Nucleus accumbens (tissue), 56 donors: ENCODE measurements at regions not wholly inside any gene's neighbourhood (a gene's known extent, or its start where the extent isn't known, plus 50 kb on each side); places are given as distances from the start of the nearest gene placed in this dataset.

Experiments used
- DNase-seq, 56 donors: peaks; one replicate each; lab custom pipeline; 2025; lab: John Stamatoyannopoulos, UW

DNA sequence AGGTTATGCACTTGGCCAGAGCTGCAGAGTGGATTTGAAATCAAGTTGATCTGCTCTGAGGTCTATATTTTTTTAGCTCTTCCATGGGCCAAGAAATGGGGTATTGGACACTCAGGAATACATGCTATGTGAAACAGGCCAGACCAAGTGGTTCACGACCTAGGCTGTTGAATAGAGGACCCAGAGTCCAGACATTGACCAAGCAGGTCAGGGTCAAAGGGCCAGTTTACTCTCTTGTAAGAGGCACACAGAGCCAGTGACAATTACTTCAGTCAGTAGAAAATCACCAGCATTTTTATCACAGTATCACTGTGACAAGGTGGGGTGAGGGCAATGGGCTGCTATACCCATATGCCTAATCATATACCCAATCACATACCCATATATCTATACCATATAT, 320.6 kb upstream of the RORA start:
- DNase-seq = no peak

DNA sequence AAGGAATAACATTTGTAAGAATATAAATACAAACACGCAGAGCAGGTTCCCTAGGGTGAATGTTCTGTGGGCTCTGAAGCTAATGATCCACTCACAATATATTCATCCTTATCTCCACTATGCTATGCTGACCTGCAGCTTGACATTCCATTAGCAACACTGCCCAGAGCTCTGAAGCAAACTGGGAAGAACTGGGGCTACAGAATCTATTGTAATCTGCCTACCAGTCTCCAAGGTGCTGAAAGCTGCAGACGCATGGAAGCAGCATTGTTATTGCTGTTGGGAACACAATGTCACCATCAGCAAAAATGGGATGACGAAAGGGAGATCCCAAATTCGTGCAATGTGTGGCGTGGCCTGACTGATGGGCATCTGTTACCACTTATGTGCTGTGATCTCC, 316.7 kb upstream of the RORA start:
- DNase-seq = no peak

DNA sequence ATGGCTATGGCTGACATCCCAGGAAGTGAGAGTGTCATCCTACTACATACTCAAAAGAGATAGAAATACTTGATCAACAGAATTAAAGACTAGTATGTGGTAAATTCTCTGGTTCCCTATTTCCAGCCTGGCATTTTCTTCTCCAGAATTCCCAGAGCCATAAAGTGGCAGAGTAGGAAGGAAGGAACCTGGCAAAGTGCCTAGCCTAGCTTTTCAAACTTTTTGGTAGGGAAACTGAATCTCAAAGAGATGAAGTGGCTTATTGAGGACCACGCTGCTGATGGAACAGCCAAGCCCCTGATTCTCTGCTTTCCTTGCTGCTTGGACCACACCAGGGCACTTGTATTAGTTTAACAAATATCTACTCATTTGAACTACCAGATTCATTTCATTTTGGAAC, 312.4 kb upstream of the RORA start:
- DNase-seq = peak in 7 of 56 donors; percentile 4 to 49 (median 8)

DNA sequence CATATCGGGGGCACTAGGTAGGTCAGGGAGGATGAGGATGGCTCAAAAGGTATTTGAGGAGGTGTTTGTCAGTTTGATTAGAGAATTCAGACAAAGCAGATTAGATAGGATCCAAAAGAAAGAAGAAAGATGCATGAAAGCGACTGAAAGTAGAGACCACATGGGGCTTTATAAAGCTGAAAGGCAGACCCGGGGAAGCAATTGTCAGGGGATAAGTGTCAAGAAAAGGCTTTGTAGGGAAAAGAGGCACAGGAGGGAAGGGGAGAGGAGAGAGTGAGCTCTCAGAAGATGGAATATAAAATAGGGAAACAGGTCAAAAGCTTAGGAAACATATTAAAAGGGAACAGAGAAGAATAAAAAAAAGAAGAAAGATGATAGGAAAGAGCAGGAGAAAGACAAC, 308.2 kb upstream of the RORA start:
- no peak for DNase-seq

DNA sequence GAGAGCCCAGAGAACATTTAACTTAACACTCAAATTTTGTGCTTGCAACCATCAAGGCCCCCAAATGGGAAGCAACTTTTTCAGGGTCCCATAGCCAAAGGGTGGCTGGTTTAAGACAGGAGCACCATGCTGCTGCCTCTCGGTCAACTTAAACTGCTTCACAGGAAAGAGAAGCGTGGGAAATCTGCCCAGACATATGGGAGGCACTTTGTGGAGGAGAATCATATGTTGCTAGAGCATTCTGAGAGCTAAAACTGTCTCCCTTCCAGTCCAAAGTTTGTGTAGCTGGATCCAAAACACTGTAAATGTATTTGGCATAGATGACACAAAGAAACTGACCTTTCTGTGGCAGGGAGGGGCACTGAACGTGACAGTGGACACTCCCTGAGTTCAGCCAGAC, 305.9 kb upstream of the RORA start:
- no peak for DNase-seq

DNA sequence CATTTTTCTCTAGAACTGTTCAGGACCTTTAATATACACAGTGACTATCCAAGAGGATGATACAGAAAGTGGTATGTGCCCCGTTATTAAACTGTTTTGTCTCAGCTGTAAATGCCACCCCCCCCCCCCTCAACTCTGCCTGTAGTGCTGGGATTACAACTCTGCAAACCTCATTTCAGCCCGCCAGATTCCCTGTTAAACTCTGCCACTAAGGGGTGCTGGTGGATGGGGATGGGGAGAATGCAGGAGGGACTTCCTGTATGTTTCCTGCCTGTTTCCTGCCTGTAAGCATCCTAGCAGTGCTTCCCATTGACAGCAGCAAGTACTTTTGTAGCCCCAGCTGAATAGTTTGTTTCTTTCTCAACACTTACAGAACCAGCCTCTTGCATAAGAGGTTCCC, 301.7 kb upstream of the RORA start:
- no peak for DNase-seq

DNA sequence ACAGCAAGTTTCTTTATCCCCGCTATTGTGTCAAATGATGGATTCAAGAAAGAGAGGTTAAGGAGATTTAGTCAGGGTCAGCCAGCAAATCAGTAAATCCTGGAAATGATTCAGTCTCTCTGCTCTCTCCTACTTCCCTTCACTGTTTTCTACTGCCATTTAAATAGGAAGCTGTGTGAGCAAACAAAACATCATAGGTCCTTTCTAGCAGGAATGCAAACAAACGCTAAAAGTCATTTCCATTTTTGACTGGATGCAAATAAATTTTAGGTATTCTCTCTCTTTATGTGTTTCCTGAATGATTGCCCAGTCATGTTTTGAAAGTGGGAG, 299.4 kb upstream of the RORA start:
- no peak for DNase-seq

DNA sequence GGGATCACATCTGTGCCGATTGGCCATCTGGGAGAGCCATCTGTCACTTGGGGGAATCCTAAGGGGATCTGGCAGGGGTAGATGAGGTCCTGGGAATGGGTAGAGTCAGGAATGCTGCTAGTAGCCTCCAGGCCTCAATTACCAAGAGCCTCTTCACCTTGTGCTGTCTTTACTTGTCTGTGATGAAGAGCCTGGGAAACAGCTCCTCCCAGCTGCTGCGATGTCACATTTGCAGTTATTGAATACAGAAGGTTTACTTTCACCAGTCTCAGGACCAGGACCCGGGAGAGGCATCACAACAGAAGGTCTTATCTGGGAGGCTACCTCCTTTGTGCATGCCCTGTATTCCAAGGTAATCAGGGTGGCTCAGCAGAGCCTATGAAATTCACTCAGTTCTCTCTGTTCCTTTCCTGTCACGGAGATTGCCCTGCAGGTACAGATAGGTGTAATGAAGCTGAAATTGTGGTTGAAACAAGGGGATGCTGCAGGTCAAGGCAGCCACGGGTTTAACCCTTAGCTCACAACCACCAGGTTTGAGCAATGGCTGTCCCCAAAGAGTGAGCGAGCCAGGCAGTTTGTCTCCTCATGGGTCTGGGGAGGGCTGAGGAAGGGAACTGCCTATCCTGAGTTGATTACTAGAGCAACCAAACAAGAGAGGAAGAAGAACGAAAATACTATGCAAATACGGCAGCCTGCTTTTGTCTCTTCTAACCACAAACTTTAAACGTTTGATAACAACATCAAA, 298.9 kb upstream of the RORA start:
- DNase-seq = peak in 1 of 56 donors; percentile 2

DNA sequence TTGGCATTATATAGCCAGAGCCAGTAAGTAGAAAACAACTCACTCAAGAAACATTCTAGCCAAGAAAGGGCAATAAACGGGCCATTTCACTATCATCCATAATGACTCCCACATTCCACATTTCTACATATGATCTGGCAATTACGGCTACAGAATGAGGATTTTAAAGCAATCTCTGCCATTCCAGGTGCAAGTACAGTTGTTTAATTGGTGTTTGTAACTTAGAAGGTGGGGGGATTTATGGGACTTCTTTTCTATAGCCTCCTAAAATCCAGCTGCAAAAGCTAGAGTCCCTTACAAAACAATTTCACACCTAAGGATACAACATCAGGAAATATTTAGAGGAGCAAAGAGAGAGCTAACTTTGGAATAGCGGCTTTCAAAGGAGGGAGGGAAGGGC, 295.4 kb upstream of the RORA start:
- DNase-seq = no peak

DNA sequence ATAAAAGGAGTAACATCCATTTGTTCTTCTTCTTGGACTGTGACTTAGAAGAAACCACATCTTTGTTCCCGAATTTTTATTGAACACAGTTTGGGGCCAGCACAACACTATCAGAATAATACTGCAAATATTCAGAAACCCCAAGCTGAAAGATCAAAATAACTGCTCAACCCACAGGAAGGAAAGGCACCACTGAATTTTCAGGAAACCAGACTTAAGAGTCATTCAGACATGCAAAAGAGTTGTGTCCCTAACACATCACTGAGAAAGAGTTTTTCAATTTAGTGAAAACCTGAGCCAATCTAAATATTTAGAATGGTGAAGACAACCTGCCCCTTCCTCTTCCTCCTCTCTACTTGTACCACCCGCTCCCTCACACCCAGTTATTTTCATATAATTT, 295.0 kb upstream of the RORA start:
- no peak for DNase-seq

DNA sequence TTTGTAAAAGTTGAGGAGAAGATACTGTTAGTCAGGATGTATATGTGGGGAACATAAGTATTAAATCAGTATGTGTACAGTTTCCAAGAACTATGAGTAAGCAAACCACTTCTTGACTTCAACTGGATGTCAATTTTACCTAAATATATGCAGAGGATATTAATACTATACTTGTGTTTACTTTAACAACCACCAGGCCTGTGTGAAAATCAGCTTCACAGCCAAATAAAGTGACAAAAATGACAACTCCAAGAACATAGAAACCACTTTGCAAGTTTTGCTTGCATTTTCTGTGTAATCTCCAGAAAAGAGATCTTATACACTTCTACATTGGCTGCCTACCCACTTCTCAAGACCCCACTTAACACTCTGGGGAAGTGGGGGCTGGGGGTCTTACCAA, 293.3 kb upstream of the RORA start:
- DNase-seq = no peak

DNA sequence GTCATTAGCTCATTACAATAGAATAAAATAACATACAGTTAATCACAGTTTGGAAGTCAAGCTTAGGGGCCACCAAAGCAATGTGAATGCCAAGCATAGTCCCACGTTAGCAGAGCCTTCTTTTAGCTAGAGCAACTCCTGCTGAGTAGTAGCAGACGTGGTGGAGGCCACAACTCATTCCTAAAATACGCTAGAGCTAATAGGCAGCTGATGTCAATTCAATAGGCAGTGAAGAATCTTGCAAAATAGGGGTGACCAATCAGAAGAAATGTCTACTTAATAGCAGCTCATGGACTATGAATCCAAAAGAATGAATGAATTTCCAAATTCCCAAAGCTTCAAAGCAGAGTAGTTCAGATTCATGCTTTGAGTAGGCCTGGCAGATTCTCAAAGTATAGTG, 292.9 kb upstream of the RORA start:
- no peak for DNase-seq

DNA sequence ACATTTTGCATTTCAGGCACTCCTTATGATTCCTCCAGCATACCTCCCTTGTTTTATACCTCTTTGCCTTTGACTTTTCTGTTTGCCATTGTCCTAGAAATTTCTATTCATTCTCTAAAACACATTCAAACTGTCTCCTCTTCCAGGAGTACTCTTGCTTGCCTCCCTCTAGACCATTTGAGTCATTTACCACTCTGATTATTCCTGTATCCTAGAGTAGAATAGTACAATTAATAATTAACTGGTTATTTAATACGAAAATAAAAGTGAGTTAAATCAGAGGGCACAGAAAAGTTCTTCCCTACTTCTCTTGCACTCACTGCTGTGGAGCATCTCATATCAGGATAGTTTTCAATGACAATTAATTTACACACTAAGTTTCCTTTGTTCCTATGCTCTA, 290.2 kb upstream of the RORA start:
- DNase-seq = no peak

DNA sequence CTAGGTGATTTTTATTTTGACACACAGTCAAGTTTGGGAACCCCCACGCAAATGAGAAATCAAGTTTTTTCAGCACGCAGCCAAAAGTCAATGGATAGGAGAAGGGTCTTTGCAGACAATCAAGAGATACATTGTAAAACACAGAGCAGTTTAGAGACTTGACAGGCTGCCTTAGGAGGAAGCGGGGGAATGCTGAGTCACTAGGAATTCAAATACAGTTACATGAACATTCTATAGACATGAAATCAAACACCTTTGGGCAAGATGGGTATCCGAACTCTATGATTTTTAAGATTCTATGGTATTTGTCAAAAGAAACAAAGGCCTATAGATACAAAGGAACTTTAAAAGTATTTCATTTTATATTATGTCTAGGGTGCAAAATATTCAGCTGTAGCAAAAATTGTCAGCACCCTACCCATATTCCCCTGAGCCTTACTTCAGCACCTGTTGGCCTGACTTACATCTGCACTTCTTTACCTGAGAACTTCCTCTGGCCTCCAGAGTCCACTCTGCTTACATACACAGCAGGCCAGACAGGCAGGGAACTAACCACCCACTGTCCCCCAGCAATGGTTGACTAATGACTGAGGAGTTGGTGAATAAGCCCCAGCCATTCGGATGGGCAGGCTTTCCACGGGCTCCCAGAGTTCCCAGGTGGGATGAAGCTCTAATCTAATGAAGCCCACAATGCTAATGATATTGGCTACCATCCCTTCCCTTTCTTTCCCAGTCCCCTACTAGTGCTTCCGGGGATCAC, 289.3 kb upstream of the RORA start:
- no peak for DNase-seq

DNA sequence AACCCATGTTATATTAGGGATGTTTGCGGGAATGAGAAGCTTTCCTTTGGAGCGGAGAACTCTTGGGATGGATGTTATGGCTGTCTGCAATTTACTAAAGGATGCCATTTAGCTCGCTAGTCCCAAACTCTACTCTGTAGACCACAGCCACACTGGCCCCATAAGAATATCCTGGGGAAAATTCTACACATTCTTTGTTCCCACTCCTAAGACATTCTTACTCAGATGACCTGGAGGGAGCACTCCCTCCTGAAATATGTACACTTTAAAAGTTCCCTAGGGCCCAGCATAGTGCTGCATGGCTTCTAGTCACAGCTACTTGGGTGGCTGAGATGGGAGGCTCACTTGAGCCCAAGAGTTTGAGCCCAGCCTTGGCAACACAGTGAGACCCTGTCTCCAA, 288.7 kb upstream of the RORA start:
- no peak for DNase-seq

DNA sequence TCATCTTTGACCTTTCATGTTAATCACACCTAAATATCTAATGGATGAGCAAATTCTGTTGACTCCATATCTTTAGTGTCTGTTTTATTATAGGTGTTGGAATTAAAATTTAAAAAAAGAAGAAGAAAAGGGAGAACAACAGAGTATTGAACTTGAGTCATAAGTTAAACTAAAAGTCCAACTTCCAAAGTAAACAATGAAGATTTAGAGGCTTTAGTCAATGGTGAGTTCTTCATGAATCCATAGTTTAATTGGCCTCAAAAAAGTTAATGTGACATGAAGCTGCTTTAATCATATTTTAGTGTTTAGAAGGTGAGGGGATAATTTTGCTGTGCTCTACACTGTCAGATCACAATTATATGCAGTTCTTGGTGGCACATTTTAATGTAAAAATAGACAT, 288.2 kb upstream of the RORA start:
- no peak for DNase-seq

DNA sequence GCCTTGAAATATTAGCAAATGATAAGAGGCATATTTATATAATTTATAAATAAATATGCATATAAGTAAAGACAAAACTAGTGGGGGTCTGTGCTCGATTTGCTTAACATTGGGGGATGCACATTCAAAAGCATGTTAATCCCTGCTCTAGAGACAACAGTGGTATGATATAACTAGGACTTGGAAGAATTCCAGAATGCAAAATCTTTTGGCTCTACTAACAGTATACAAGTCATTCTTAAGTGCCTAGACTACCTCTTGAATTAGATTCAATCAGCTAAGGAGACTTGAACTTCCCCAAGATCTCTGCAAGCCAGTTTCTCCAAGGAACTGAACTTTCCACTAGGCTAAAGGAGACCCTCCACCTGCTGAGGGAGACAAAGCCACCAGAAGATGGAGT, 282.7 kb upstream of the RORA start:
- no peak for DNase-seq

DNA sequence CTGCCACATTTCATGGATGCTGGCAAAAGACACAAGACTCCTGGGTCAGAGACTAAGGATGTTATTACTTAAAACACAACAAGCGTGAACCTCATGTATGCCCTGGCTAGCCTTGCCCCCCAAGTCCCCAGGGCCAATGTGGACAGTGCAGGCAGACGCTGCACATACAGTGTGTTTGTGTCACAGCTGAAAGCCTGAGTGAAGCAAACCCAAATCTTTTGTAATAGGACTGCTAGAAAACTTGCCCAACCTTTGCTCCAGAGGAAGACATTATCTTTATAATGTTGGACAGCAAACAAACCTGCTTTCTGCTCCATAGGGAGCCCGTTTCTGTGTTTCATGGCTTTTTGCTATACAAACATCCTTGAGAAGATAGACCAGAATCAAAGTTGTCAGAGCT, 282.0 kb upstream of the RORA start:
- DNase-seq = no peak

DNA sequence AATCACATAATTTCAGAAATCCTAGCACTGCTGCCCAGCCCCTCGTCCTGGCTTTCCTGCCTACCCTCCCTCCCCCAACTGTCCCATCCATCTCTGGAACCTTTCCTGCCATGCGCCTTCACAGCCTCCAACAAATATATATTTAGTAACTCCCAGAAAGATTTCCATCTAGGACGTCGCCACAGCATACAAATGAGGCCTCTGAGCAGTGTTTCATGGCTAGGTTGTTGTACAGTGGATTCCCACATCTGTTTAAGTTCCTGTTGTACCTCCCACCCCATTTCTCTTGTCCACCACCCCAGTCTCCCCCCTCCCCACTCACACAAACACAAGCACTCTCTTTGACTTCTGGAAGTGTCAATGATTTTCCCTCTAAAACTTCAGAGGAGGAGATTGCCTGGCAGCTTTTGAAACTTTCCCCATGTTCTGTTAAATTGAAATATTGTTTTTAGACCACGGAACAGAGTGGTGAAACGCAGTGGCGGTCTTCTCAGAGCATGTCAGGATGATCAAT, 280.3 kb upstream of the RORA start:
- DNase-seq = no peak

DNA sequence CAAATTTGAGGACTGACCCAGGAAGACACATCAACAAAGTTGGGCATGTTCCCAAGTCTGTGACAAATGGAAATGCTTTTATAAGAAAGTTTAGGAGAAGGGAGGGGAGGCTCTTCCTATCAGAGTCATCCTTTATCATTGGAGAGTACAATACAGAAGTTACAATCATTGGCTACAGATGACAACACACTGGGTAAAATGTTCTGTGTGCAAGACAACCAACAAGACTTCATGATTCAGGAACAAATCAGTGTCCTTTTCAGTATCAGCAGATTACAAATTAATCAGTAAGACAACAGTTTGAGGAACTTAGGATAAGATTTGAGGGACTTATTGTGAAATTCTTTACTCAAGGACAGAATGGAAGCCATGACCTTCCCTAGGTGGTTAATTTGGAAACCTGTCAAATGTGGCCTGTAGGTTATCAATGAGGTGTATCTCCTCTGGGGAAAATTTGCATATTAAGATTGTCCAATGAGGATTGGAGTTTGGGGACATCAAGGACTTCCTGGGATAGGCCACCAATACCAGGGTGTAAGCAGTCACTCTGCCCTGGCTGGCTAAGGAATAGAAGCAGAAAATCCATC, 274.4 kb upstream of the RORA start:
- DNase-seq = no peak

DNA sequence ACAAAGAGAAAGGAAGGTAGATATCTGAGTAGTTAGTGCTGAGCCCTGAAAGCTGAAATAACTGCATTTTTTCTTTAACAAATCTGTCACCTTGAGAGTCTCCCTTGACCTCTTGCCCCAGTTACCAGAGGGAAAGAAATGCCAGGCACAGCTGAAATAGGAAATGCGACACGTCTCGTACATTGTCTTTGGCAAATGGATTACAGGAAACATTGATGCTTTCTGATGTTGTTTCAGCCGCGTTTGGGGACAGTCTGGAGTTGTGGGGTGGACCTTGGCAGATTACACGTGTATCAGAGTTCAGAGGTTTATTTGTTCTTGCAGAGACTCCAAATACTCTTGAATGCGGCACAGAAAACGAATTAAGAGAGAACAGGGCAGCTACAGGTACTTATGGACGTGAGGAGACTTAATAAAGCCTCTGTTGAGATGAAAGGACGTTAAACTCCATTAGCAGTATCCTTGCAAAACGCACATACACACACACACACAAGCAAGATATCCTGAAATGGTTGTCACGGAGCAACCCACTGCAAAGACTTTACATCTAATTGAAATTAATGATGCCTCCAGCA, 272.8 kb upstream of the RORA start:
- no peak for DNase-seq
